ENCODE measurements at regions not wholly inside any gene's neighbourhood (a gene's known extent, or its start where the extent isn't known, plus 50 kb on each side); places are given as distances from the start of the nearest gene placed in this dataset.

DNA sequence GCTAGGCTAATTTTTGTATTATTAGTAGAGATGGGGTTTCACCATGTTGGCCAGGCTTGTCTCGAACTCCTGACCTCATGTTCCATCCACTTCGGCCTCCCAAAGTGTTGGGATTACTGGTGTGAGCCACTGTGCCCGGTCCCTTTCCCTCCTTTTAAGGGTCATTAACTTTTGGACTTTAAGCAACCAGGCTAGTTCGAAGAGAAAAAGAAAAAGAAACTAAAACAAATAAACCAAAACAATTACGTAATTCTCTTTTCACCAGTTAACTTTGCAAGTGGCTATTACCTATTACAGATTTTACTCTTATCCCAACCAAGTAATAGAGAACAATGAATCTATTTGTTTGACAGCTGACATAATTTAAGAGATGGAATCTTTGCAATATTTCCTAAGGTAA lies 72.8 kb upstream of the SEMA3C start:
- no peaks in the 10 kb centered on the region for H3K79me2 ChIP-seq (ENCODE audit: insufficient read depth, low read length)
- Mint-ChIP-seq H3K36me3 (ENCODE audit: low read depth, unreplicated experiment) (no peaks in the 10 kb centered on the region), H3K27ac (ENCODE audit: unreplicated experiment) (no peak overlapping the region), H3K9me3 (ENCODE audit: unreplicated experiment) (no peaks in the 10 kb centered on the region), H3K4me3 (ENCODE audit: unreplicated experiment) (no peak overlapping the region), H3K27me3 (ENCODE audit: low read depth, unreplicated experiment) (no peaks in the 10 kb centered on the region), H3K4me1 (ENCODE audit: low read depth, unreplicated experiment) (no peaks in the 10 kb centered on the region)
- H3K4me2 ChIP-seq (ENCODE audit: low read length), result no peak overlapping the region
- no peak overlapping the region for H2AFZ ChIP-seq (ENCODE audit: low read depth, low read length)
- no peak for DNase-seq (ENCODE audit: low read depth)
- no peaks in the 10 kb centered on the region for H3K4me1 ChIP-seq (ENCODE audit: insufficient read depth, low read length)
- no peaks in the 10 kb centered on the region for H3K36me3 ChIP-seq (ENCODE audit: insufficient read depth, low read length)
- H4K20me1 ChIP-seq (ENCODE audit: insufficient read depth, low read length), result no peaks in the 10 kb centered on the region
- no peaks in the 10 kb centered on the region for H3K27me3 ChIP-seq (ENCODE audit: insufficient read depth, low read length)
- TF ChIP-seq EZH2 (IDR thresholded peaks at IDR 0.05; ENCODE audit: insufficient read depth, low read length), result no peak
- TF ChIP-seq, protein P1, sequence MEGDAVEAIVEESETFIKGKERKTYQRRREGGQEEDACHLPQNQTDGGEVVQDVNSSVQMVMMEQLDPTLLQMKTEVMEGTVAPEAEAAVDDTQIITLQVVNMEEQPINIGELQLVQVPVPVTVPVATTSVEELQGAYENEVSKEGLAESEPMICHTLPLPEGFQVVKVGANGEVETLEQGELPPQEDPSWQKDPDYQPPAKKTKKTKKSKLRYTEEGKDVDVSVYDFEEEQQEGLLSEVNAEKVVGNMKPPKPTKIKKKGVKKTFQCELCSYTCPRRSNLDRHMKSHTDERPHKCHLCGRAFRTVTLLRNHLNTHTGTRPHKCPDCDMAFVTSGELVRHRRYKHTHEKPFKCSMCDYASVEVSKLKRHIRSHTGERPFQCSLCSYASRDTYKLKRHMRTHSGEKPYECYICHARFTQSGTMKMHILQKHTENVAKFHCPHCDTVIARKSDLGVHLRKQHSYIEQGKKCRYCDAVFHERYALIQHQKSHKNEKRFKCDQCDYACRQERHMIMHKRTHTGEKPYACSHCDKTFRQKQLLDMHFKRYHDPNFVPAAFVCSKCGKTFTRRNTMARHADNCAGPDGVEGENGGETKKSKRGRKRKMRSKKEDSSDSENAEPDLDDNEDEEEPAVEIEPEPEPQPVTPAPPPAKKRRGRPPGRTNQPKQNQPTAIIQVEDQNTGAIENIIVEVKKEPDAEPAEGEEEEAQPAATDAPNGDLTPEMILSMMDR (IDR thresholded peaks at IDR 0.05; ENCODE audit: insufficient read depth, low read depth, low read length), result no peak
- no peak overlapping the region for H3K9ac ChIP-seq (ENCODE audit: low read length)
- no peak overlapping the region for H3K27ac ChIP-seq (ENCODE audit: low read depth, low read length)
- no peak for FAIRE-seq
- H3K9me3 ChIP-seq (ENCODE audit: insufficient read depth, low read depth, low read length), result no peaks in the 10 kb centered on the region
- no peak overlapping the region for H3K4me3 ChIP-seq (ENCODE audit: insufficient read depth, low read depth, low read length)

DNA sequence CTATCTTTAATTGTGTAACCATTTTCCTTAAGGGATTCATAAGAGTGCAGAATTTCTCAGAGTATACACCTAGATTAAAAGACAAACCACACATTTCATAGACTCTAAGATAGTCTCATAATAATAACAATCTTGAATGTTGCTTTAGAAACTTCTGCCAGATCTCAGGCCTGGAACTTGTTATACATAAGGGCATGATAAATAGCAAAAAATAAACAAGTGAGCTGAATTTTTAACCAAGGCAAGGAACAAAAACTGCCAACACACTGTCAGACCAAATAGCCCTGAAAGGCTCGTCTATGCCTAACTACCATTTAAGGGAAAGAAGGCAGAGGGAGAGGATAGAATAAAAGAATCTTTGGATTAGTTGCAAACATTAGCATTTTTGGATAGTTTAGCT lies 65.8 kb upstream of the SEMA3C start:
- Histone ChIP-seq H3K27me3 (ENCODE audit: insufficient read depth, low read length) (no peaks in the 10 kb centered on the region), H3K36me3 (ENCODE audit: insufficient read depth, low read length) (no peaks in the 10 kb centered on the region), H3K4me2 (ENCODE audit: low read length) (no peak overlapping the region), H4K20me1 (ENCODE audit: insufficient read depth, low read length) (no peaks in the 10 kb centered on the region), H3K9ac (ENCODE audit: low read length) (no peak overlapping the region), H3K4me1 (ENCODE audit: insufficient read depth, low read length) (no peaks in the 10 kb centered on the region), H3K9me3 (ENCODE audit: insufficient read depth, low read depth, low read length) (no peaks in the 10 kb centered on the region), H2AFZ (ENCODE audit: low read depth, low read length) (no peak overlapping the region), H3K79me2 (ENCODE audit: insufficient read depth, low read length) (no peaks in the 10 kb centered on the region), H3K27ac (ENCODE audit: low read depth, low read length) (no peak overlapping the region), H3K4me3 (ENCODE audit: insufficient read depth, low read depth, low read length) (no peak overlapping the region)
- Mint-ChIP-seq H3K9me3 (ENCODE audit: unreplicated experiment) (no peaks in the 10 kb centered on the region), H3K36me3 (ENCODE audit: low read depth, unreplicated experiment) (peaks cover 2% of the 10 kb centered on the region), H3K27me3 (ENCODE audit: low read depth, unreplicated experiment) (no peaks in the 10 kb centered on the region), H3K27ac (ENCODE audit: unreplicated experiment) (no peak overlapping the region), H3K4me1 (ENCODE audit: low read depth, unreplicated experiment) (no peaks in the 10 kb centered on the region), H3K4me3 (ENCODE audit: unreplicated experiment) (no peak overlapping the region)
- TF ChIP-seq, protein P1 (IDR thresholded peaks at IDR 0.05; ENCODE audit: insufficient read depth, low read depth, low read length), result no peak
- TF ChIP-seq EZH2 (IDR thresholded peaks at IDR 0.05; ENCODE audit: insufficient read depth, low read length), result no peak
- DNase-seq (ENCODE audit: low read depth), result no peak
- FAIRE-seq, result no peak

GRCh38 chr7:80981405-80981804 lies 62.6 kb upstream of the SEMA3C start:
- Mint-ChIP-seq H3K27ac (ENCODE audit: unreplicated experiment) (no peak overlapping the region), H3K4me3 (ENCODE audit: unreplicated experiment) (no peak overlapping the region), H3K27me3 (ENCODE audit: low read depth, unreplicated experiment) (no peaks in the 10 kb centered on the region), H3K4me1 (ENCODE audit: low read depth, unreplicated experiment) (no peaks in the 10 kb centered on the region), H3K36me3 (ENCODE audit: low read depth, unreplicated experiment) (peaks cover 2% of the 10 kb centered on the region), H3K9me3 (ENCODE audit: unreplicated experiment) (no peaks in the 10 kb centered on the region)
- FAIRE-seq (no peak), DNase-seq (ENCODE audit: low read depth) (no peak)
- Histone ChIP-seq H3K36me3 (ENCODE audit: insufficient read depth, low read length) (no peaks in the 10 kb centered on the region), H3K27me3 (ENCODE audit: insufficient read depth, low read length) (no peaks in the 10 kb centered on the region), H3K4me3 (ENCODE audit: insufficient read depth, low read depth, low read length) (no peak overlapping the region), H4K20me1 (ENCODE audit: insufficient read depth, low read length) (no peaks in the 10 kb centered on the region), H3K9me3 (ENCODE audit: insufficient read depth, low read depth, low read length) (no peaks in the 10 kb centered on the region), H3K9ac (ENCODE audit: low read length) (no peak overlapping the region), H2AFZ (ENCODE audit: low read depth, low read length) (peak overlapping the region; percentile 63), H3K4me2 (ENCODE audit: low read length) (no peak overlapping the region), H3K27ac (ENCODE audit: low read depth, low read length) (no peak overlapping the region), H3K4me1 (ENCODE audit: insufficient read depth, low read length) (no peaks in the 10 kb centered on the region), H3K79me2 (ENCODE audit: insufficient read depth, low read length) (no peaks in the 10 kb centered on the region)
- no peak for TF ChIP-seq EZH2 (IDR thresholded peaks at IDR 0.05; ENCODE audit: insufficient read depth, low read length)
- TF ChIP-seq, protein P1 (IDR thresholded peaks at IDR 0.05; ENCODE audit: insufficient read depth, low read depth, low read length), result no peak

All from astrocyte (in vitro differentiated cells and primary cell).